ENCODE measurements at regions not wholly inside any gene's neighbourhood (a gene's known extent, or its start where the extent isn't known, plus 50 kb on each side); places are given as distances from the start of the nearest gene placed in this dataset.
"Not testable (repeated sequence)": the region's sequence is repeated elsewhere in the genome, so short reads cannot be mapped to it uniquely, and the experiment has no call there.

- not testable (repeated sequence) for DNase-seq
Observed at GRCh38 chr17:445839-446238, 93.2 kb upstream of the RPH3AL start, which contains the start of gene RFLNB. TSS of gene RFLNB (minus strand) at chr17:445939.

GRCh38 chr17:444879-445454 lies 92.4 kb upstream of the RPH3AL start:
- no peak for DNase-seq

GRCh38 chr17:443109-443508 lies 90.5 kb upstream of the RPH3AL start:
- no peak for DNase-seq

- no peak for DNase-seq
Observed at GRCh38 chr17:441155-441950, 88.7 kb upstream of the RPH3AL start.

GRCh38 chr17:438191-438590 lies 85.6 kb upstream of the RPH3AL start:
- no peak for DNase-seq

GRCh38 chr17:437545-437944 lies 84.9 kb upstream of the RPH3AL start:
- no peak for DNase-seq

GRCh38 chr17:436571-436970 lies 84.0 kb upstream of the RPH3AL start:
- no peak for DNase-seq

GRCh38 chr17:432471-432870 lies 79.9 kb upstream of the RPH3AL start:
- not testable (repeated sequence) for DNase-seq

GRCh38 chr17:431494-431893 lies 78.9 kb upstream of the RPH3AL start:
- no peak for DNase-seq

- DNase-seq: no peak
Observed at GRCh38 chr17:429589-429988, 77.0 kb upstream of the RPH3AL start.

- DNase-seq: no peak
Observed at GRCh38 chr17:428414-428813, 75.8 kb upstream of the RPH3AL start.

GRCh38 chr17:427891-428290 lies 75.3 kb upstream of the RPH3AL start:
- no peak for DNase-seq

GRCh38 chr17:427327-427726 lies 74.7 kb upstream of the RPH3AL start:
- no peak for DNase-seq

- no peak for DNase-seq
Observed at GRCh38 chr17:422196-422930, 69.8 kb upstream of the RPH3AL start.

- no peak for DNase-seq
Observed at GRCh38 chr17:420479-421175, 68.0 kb upstream of the RPH3AL start.

GRCh38 chr17:419073-419735 lies 66.6 kb upstream of the RPH3AL start:
- no peak for DNase-seq

GRCh38 chr17:418421-418751 lies 65.8 kb upstream of the RPH3AL start:
- DNase-seq: no peak

GRCh38 chr17:417691-418420 lies 65.2 kb upstream of the RPH3AL start:
- DNase-seq: no peak

- no peak for DNase-seq
Observed at GRCh38 chr17:416293-417206, 63.9 kb upstream of the RPH3AL start.
